NCI-H1092 (cell line): ENCODE measurements at regions not wholly inside any gene's neighbourhood (a gene's known extent, or its start where the extent isn't known, plus 50 kb on each side); places are given as distances from the start of the nearest gene placed in this dataset.

Source experiments
- DNase-seq: peaks from one replicate; lab custom pipeline; 2025; lab: John Stamatoyannopoulos, UW

GRCh38 chr3:165897137-165897536, 59.9 kb upstream of the BCHE start:
- DNase-seq = no peak

GRCh38 chr3:165895919-165896318, 58.7 kb upstream of the BCHE start:
- DNase-seq = no peak

- DNase-seq = no peak
These were observed 55.3 kb upstream of the BCHE start for GRCh38 chr3:165892565-165892964.
